ENCODE measurements at regions not wholly inside any gene's neighbourhood (a gene's known extent, or its start where the extent isn't known, plus 50 kb on each side); places are given as distances from the start of the nearest gene placed in this dataset.

- Histone ChIP-seq H3K4me3 (ENCODE audit: insufficient read length, low read depth) (no peak overlapping the region), H3K27me3 (ENCODE audit: insufficient read depth, insufficient read length) (no peaks in the 10 kb centered on the region), H3K36me3 (ENCODE audit: insufficient read depth, insufficient read length, low read length) (no peaks in the 10 kb centered on the region), H3K4me1 (ENCODE audit: insufficient read depth, insufficient read length) (no peaks in the 10 kb centered on the region), H3K9me3 (ENCODE audit: insufficient read depth, low read length) (no peaks in the 10 kb centered on the region), H3K9ac (ENCODE audit: insufficient read length, low read depth) (no peak overlapping the region)
- DNase-seq (ENCODE audit: low read depth, low spot score) = no peak
- TF ChIP-seq ZNF274 (IDR thresholded peaks at IDR 0.05; ENCODE audit: low read depth, low read length) (no peak), SUZ12 (IDR thresholded peaks at IDR 0.05; ENCODE audit: extremely low read depth, insufficient read depth, insufficient read length) (no peak), YY1 (IDR thresholded peaks at IDR 0.05; ENCODE audit: insufficient read depth, insufficient read length) (no peak)
These were observed 147.1 kb downstream of the NOL4 start for GRCh38 chr18:34077599-34077998.

- Histone ChIP-seq H3K27me3 (ENCODE audit: insufficient read depth, insufficient read length) (no peaks in the 10 kb centered on the region), H3K4me3 (ENCODE audit: insufficient read length, low read depth) (no peak overlapping the region), H3K4me1 (ENCODE audit: insufficient read depth, insufficient read length) (no peaks in the 10 kb centered on the region), H3K9ac (ENCODE audit: insufficient read length, low read depth) (no peak overlapping the region), H3K36me3 (ENCODE audit: insufficient read depth, insufficient read length, low read length) (no peaks in the 10 kb centered on the region), H3K9me3 (ENCODE audit: insufficient read depth, low read length) (no peaks in the 10 kb centered on the region)
- TF ChIP-seq SUZ12 (IDR thresholded peaks at IDR 0.05; ENCODE audit: extremely low read depth, insufficient read depth, insufficient read length) (no peak), ZNF274 (IDR thresholded peaks at IDR 0.05; ENCODE audit: low read depth, low read length) (no peak), YY1 (IDR thresholded peaks at IDR 0.05; ENCODE audit: insufficient read depth, insufficient read length) (no peak)
- no peak for DNase-seq (ENCODE audit: low read depth, low spot score)
These were observed 148.5 kb downstream of the NOL4 start for GRCh38 chr18:34075963-34076860.

GRCh38 chr18:34061226-34061625 is 163.5 kb downstream of the NOL4 start:
- no peak overlapping the region for H3K9ac ChIP-seq (ENCODE audit: insufficient read length, low read depth)
- no peaks in the 10 kb centered on the region for H3K36me3 ChIP-seq (ENCODE audit: insufficient read depth, insufficient read length, low read length)
- DNase-seq (ENCODE audit: low read depth, low spot score) = no peak
- no peaks in the 10 kb centered on the region for H3K9me3 ChIP-seq (ENCODE audit: insufficient read depth, low read length)
- H3K27me3 ChIP-seq (ENCODE audit: insufficient read depth, insufficient read length) = no peaks in the 10 kb centered on the region
- no peak overlapping the region for H3K4me3 ChIP-seq (ENCODE audit: insufficient read length, low read depth)
- TF ChIP-seq SUZ12 (IDR thresholded peaks at IDR 0.05; ENCODE audit: extremely low read depth, insufficient read depth, insufficient read length) (no peak), YY1 (IDR thresholded peaks at IDR 0.05; ENCODE audit: insufficient read depth, insufficient read length) (no peak), ZNF274 (IDR thresholded peaks at IDR 0.05; ENCODE audit: low read depth, low read length) (no peak)
- no peaks in the 10 kb centered on the region for H3K4me1 ChIP-seq (ENCODE audit: insufficient read depth, insufficient read length)

DNA sequence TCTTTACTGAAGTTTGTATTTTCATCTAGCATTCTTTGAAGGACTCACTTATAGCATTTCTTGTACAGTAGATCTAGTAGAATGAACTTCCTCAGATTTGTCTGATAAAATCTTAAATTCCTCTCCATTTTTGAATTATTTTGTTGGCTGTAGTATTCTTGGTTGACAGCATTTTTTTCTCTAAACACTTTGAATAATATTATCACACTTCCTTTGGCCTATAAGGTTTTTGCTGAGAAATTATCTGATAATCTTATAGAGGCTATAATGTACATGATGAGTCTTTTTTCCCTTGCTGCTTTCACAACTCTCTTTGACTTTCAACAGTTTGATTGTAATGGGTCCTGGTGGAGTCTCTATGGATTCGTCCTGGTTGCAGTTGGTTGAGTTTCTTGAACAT is 169.5 kb downstream of the NOL4 start:
- H3K36me3 ChIP-seq (ENCODE audit: insufficient read depth, insufficient read length, low read length) = no peaks in the 10 kb centered on the region
- H3K4me1 ChIP-seq (ENCODE audit: insufficient read depth, insufficient read length) = no peaks in the 10 kb centered on the region
- H3K9ac ChIP-seq (ENCODE audit: insufficient read length, low read depth) = no peak overlapping the region
- H3K27me3 ChIP-seq (ENCODE audit: insufficient read depth, insufficient read length) = no peaks in the 10 kb centered on the region
- H3K9me3 ChIP-seq (ENCODE audit: insufficient read depth, low read length) = no peaks in the 10 kb centered on the region
- no peak for TF ChIP-seq ZNF274 (IDR thresholded peaks at IDR 0.05; ENCODE audit: low read depth, low read length)
- TF ChIP-seq SUZ12 (IDR thresholded peaks at IDR 0.05; ENCODE audit: extremely low read depth, insufficient read depth, insufficient read length) = no peak
- TF ChIP-seq YY1 (IDR thresholded peaks at IDR 0.05; ENCODE audit: insufficient read depth, insufficient read length) = no peak
- no peak overlapping the region for H3K4me3 ChIP-seq (ENCODE audit: insufficient read length, low read depth)
- no peak for DNase-seq (ENCODE audit: low read depth, low spot score)

- H3K4me3 ChIP-seq (ENCODE audit: insufficient read length, low read depth) = no peak overlapping the region
- TF ChIP-seq SUZ12 (IDR thresholded peaks at IDR 0.05; ENCODE audit: extremely low read depth, insufficient read depth, insufficient read length) (no peak), YY1 (IDR thresholded peaks at IDR 0.05; ENCODE audit: insufficient read depth, insufficient read length) (no peak), ZNF274 (IDR thresholded peaks at IDR 0.05; ENCODE audit: low read depth, low read length) (no peak)
- no peaks in the 10 kb centered on the region for H3K4me1 ChIP-seq (ENCODE audit: insufficient read depth, insufficient read length)
- no peak for DNase-seq (ENCODE audit: low read depth, low spot score)
- no peaks in the 10 kb centered on the region for H3K9me3 ChIP-seq (ENCODE audit: insufficient read depth, low read length)
- H3K9ac ChIP-seq (ENCODE audit: insufficient read length, low read depth) = no peak overlapping the region
- H3K36me3 ChIP-seq (ENCODE audit: insufficient read depth, insufficient read length, low read length) = no peaks in the 10 kb centered on the region
- no peaks in the 10 kb centered on the region for H3K27me3 ChIP-seq (ENCODE audit: insufficient read depth, insufficient read length)
These were observed 174.1 kb downstream of the NOL4 start for GRCh38 chr18:34050661-34051060.

GRCh38 chr18:34049511-34049910 is 175.2 kb downstream of the NOL4 start:
- Histone ChIP-seq H3K27me3 (ENCODE audit: insufficient read depth, insufficient read length) (no peaks in the 10 kb centered on the region), H3K36me3 (ENCODE audit: insufficient read depth, insufficient read length, low read length) (no peaks in the 10 kb centered on the region), H3K9me3 (ENCODE audit: insufficient read depth, low read length) (no peaks in the 10 kb centered on the region), H3K4me3 (ENCODE audit: insufficient read length, low read depth) (no peak overlapping the region), H3K9ac (ENCODE audit: insufficient read length, low read depth) (no peak overlapping the region), H3K4me1 (ENCODE audit: insufficient read depth, insufficient read length) (no peaks in the 10 kb centered on the region)
- no peak for DNase-seq (ENCODE audit: low read depth, low spot score)
- TF ChIP-seq SUZ12 (IDR thresholded peaks at IDR 0.05; ENCODE audit: extremely low read depth, insufficient read depth, insufficient read length) (no peak), ZNF274 (IDR thresholded peaks at IDR 0.05; ENCODE audit: low read depth, low read length) (no peak), YY1 (IDR thresholded peaks at IDR 0.05; ENCODE audit: insufficient read depth, insufficient read length) (no peak)

- TF ChIP-seq ZNF274 (IDR thresholded peaks at IDR 0.05; ENCODE audit: low read depth, low read length) (no peak), YY1 (IDR thresholded peaks at IDR 0.05; ENCODE audit: insufficient read depth, insufficient read length) (no peak), SUZ12 (IDR thresholded peaks at IDR 0.05; ENCODE audit: extremely low read depth, insufficient read depth, insufficient read length) (no peak)
- Histone ChIP-seq H3K9ac (ENCODE audit: insufficient read length, low read depth) (no peak overlapping the region), H3K4me1 (ENCODE audit: insufficient read depth, insufficient read length) (no peaks in the 10 kb centered on the region), H3K9me3 (ENCODE audit: insufficient read depth, low read length) (no peaks in the 10 kb centered on the region), H3K36me3 (ENCODE audit: insufficient read depth, insufficient read length, low read length) (no peaks in the 10 kb centered on the region), H3K27me3 (ENCODE audit: insufficient read depth, insufficient read length) (no peaks in the 10 kb centered on the region), H3K4me3 (ENCODE audit: insufficient read length, low read depth) (no peak overlapping the region)
- DNase-seq (ENCODE audit: low read depth, low spot score) = no peak
These were observed 176.3 kb downstream of the NOL4 start for GRCh38 chr18:34048423-34048822.

Measured in NT2/D1 (cell line).